PC-9 (cell line): ENCODE measurements at regions not wholly inside any gene's neighbourhood (a gene's known extent, or its start where the extent isn't known, plus 50 kb on each side); places are given as distances from the start of the nearest gene placed in this dataset.
A peak's percentile ranks its signal among the peaks of the same experiment; 100 is the strongest.

ENCODE experiments used
- BruUV-seq: library from RNA; stranded (reverse); fragments of 400-500 nt; replicated peaks from 2 replicates; lab custom pipeline; 2021; lab: Mats Ljungman, UMichigan
- CTCF ChIA-PET: fragments of 300-600 bp; sonication (Branson Sonifier 250); formaldehyde crosslinking; loops from one replicate; lab custom pipeline; 2022; ENCODE audit warnings: antibody characterized with exemption; lab: Charles Lee
- POLR2A ChIA-PET: fragments of 300-600 bp; sonication (Branson Sonifier 250); formaldehyde crosslinking; loops from one replicate; lab custom pipeline; 2022; ENCODE audit warnings: antibody characterized with exemption; ENCODE audit not compliant: unreplicated experiment; lab: Charles Lee
- DNase-seq, 2 experiments: peaks; one replicate each; pipeline versions ENCODE4 v3.0.0 to v3.0.0-alpha.2; 2015 to 2022; ENCODE audit warnings: mixed read lengths in 1 of 2
- H2AFZ ChIP-seq: fragments of 200-600 bp; sonication (generic); 2 replicates; pipeline ENCODE4 v1.8.1; 2017; ENCODE audit warnings: antibody characterized with exemption
- H3F3A ChIP-seq: fragments of 200-600 bp; sonication (generic); 2 replicates; pipeline ENCODE4 v1.8.1; 2017; ENCODE audit warnings: antibody characterized with exemption, mild to moderate bottlenecking, low read depth; ENCODE audit not compliant: insufficient read depth
- H3K27ac ChIP-seq: fragments of 200-600 bp; sonication (generic); 2 replicates; pipeline ENCODE4 v1.6.1; 2016; ENCODE audit warnings: mixed run types
- H3K27me3 ChIP-seq: fragments of 200-600 bp; sonication (generic); 2 replicates; pipeline ENCODE4 v1.6.1; 2016; ENCODE audit warnings: low read depth, mixed run types; ENCODE audit not compliant: insufficient read depth
- H3K36me3 ChIP-seq: fragments of 200-600 bp; sonication (generic); 2 replicates; pipeline ENCODE4 v1.6.1; 2016; ENCODE audit warnings: low read depth, mixed run types
- H3K4me1 ChIP-seq: fragments of 200-600 bp; sonication (generic); replicated peaks from 2 replicates; pipeline ENCODE4 v1.6.1; 2016; ENCODE audit warnings: mixed run types; ENCODE audit not compliant: insufficient read depth
- H3K4me2 ChIP-seq: fragments of 200-600 bp; sonication (generic); 2 replicates; pipeline ENCODE4 v1.6.1; 2017; ENCODE audit warnings: mixed run types
- H3K4me3 ChIP-seq: fragments of 200-600 bp; sonication (generic); 2 replicates; pipeline ENCODE4 v1.6.1; 2016; ENCODE audit warnings: mixed run types
- H3K79me2 ChIP-seq: fragments of 200-600 bp; sonication (generic); 2 replicates; pipeline ENCODE4 v1.6.1; 2017; ENCODE audit warnings: low read depth, mixed run types
- H3K9me2 ChIP-seq: fragments of 200-600 bp; sonication (generic); 2 replicates; pipeline ENCODE4 v1.8.1; 2017; ENCODE audit warnings: mild to moderate bottlenecking; ENCODE audit not compliant: insufficient read depth
- H3K9me3 ChIP-seq: fragments of 200-600 bp; sonication (generic); 2 replicates; pipeline ENCODE4 v1.8.1; 2016; ENCODE audit warnings: low read depth; ENCODE audit not compliant: insufficient read depth
- H4K20me1 ChIP-seq: fragments of 200-600 bp; sonication (generic); 2 replicates; pipeline ENCODE4 v1.8.1; 2017; ENCODE audit not compliant: insufficient read depth
- CTCF ChIP-seq: fragments of 200-600 bp; sonication (generic); conservative IDR thresholded peaks from 2 replicates; pipeline ENCODE4 v1.6.1; 2017; ENCODE audit warnings: mixed run types, antibody characterized with exemption, mild to moderate bottlenecking, moderate library complexity
- EZH2 ChIP-seq: fragments of 200-600 bp; sonication (generic); IDR thresholded peaks from 2 replicates; pipeline ENCODE4 v1.8.0; 2017; ENCODE audit warnings: antibody characterized with exemption, low read depth
- intact Hi-C: fragments of 100-400 bp; cut with micrococcal nuclease; formaldehyde crosslinking; loops from one replicate; pipeline ENCODE4 v1.10.0; 2022; ENCODE audit not compliant: unreplicated experiment

DNA sequence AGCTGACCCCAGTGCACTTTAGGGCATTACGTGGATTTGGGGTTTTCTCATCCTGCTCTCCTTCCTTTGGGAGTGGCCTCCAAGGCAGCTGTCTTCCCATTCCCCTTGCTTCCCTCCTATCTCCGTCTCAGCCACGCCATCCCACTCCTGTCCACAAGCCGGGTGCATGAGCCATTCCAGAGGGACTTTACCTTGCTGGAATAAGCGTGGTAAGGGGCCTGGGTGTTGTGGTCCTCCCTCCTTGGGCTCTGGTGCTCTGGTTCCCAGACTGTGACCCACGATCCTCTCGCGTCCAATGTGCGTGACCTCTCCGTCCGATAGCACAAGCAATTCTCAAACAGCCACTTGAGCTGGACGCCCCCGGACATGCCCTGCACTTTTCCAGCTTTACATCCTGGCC lies 60.6 kb upstream of the NKX2-2 start:
- intact Hi-C loops: loop anchor here (5.0 kb wide), 1 partner anchor 712 kb away; no protein-coding TSS in a partner anchor
- CTCF ChIA-PET: no interaction called here
- Histone ChIP-seq H3K27ac (no peak overlapping the region), H3K4me3 (no peak overlapping the region), H3K27me3 (peaks cover 60% of the 10 kb centered on the region), H3K36me3 (no peaks in the 10 kb centered on the region), H3K9me3 (no peaks in the 10 kb centered on the region), H3K4me2 (no peak overlapping the region), H3K4me1 (no peaks in the 10 kb centered on the region), H3F3A (no peaks in the 10 kb centered on the region), H3K79me2 (no peaks in the 10 kb centered on the region), H3K9me2 (no peaks in the 10 kb centered on the region), H2AFZ (no peak overlapping the region), H4K20me1 (no peaks in the 10 kb centered on the region; the same call in 1 of the 2 replicates)
- TF ChIP-seq EZH2: no peak
- no peak for TF ChIP-seq CTCF
- DNase-seq: no peak
- BruUV-seq: no TSS peak
- POLR2A ChIA-PET: no interaction called here

GRCh38 chr20:21573259-21573658 lies 59.4 kb upstream of the NKX2-2 start:
- CTCF ChIA-PET: no interaction called here
- POLR2A ChIA-PET: no interaction called here
- no peak overlapping the region for H3K4me3 ChIP-seq

DNA sequence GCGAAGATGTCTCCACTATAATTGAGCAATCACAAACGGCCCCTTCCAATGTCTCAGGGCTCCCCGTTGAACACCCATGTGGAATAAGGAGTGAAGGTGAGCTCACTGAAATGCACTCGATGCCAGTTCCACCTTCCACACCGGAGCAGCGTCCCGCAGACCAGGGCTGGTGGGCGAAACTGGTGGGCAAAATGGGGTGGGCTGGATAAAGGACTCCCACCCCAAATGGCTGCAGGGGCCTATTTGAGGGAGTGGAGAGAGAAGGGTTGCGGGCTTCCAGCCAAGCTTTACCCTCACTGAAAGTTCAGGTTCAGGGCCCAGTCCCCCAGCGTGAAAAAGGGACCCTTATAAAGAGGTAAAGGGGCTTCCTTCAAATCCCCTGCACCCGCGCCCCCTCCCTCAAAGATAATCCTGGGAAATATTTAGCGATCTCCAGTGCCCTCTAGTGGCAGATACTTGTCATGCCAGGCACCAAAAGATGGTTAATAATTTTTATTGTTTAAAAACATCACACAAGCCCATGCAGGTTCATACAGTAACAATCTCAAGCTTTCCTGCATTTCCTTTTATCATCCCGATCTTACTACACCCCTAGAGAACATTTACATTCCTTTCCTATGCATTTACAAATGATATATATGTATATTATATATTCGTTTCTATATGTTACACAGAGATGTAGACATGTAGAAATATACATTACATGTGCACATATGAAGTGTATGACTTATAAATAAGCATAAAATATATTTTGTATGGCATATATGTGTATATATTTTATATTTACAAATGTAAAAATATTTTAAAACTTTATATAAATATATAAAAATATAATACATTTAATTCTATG lies 58.2 kb upstream of the NKX2-2 start:
- intact Hi-C loops: loop anchor here (5.0 kb wide), 1 partner anchor 710 kb away; no protein-coding TSS in a partner anchor
- Histone ChIP-seq H3K27me3 (peaks cover 45% of the 10 kb centered on the region), H3K27ac (no peak overlapping the region), H3K9me2 (no peaks in the 10 kb centered on the region), H3K9me3 (no peaks in the 10 kb centered on the region), H3K4me1 (no peaks in the 10 kb centered on the region), H3K79me2 (no peaks in the 10 kb centered on the region), H3F3A (no peaks in the 10 kb centered on the region), H3K4me2 (no peak overlapping the region), H2AFZ (no peak overlapping the region), H4K20me1 (no peaks in the 10 kb centered on the region), H3K4me3 (no peak overlapping the region), H3K36me3 (no peaks in the 10 kb centered on the region)
- ChIA-PET CTCF (no interaction called here), POLR2A (no interaction called here)
- BruUV-seq: no TSS peak
- no peak for DNase-seq
- TF ChIP-seq EZH2: no peak
- peak; percentile 97 for TF ChIP-seq CTCF

More at GRCh38 chr20:21573259-21573658, 59.4 kb upstream of the NKX2-2 start:
- BruUV-seq: no TSS peak
- intact Hi-C loops: loop anchor here (5.0 kb wide), 1 partner anchor 711 kb away; no protein-coding TSS in a partner anchor
- TF ChIP-seq CTCF: no peak
- no peak for TF ChIP-seq EZH2
- H3K4me2 ChIP-seq: no peak overlapping the region
- no peak overlapping the region for H2AFZ ChIP-seq
- no peaks in the 10 kb centered on the region for H3K36me3 ChIP-seq
- no peak overlapping the region for H3K27ac ChIP-seq
- H3K79me2 ChIP-seq: no peaks in the 10 kb centered on the region
- H3K4me1 ChIP-seq: no peaks in the 10 kb centered on the region
- H3K27me3 ChIP-seq: peaks cover 50% of the 10 kb centered on the region
- H3F3A ChIP-seq: no peaks in the 10 kb centered on the region
- no peaks in the 10 kb centered on the region for H3K9me3 ChIP-seq
- no peak for DNase-seq
- no peaks in the 10 kb centered on the region for H4K20me1 ChIP-seq
- H3K9me2 ChIP-seq: no peaks in the 10 kb centered on the region
